Endothelial cell (in vitro differentiated cells): ENCODE measurements at regions not wholly inside any gene's neighbourhood (a gene's known extent, or its start where the extent isn't known, plus 50 kb on each side); places are given as distances from the start of the nearest gene placed in this dataset.

Source experiments
- DNase-seq: peaks from one replicate; pipeline ENCODE4 v3.0.0; 2021; ENCODE audit warnings: low spot score
- H3K27ac Mint-ChIP-seq: one replicate; pipeline ENCODE4 v1.8.0; 2021; ENCODE audit warnings: mixed read lengths, inconsistent platforms; ENCODE audit not compliant: unreplicated experiment
- H3K27me3 Mint-ChIP-seq: one replicate; pipeline ENCODE4 v1.8.0; 2021; ENCODE audit warnings: mild to moderate bottlenecking, moderate library complexity, mixed read lengths, inconsistent platforms; ENCODE audit not compliant: unreplicated experiment
- H3K36me3 Mint-ChIP-seq: one replicate; pipeline ENCODE4 v1.8.0; 2021; ENCODE audit warnings: mild to moderate bottlenecking, low read depth, mixed read lengths, inconsistent platforms; ENCODE audit not compliant: unreplicated experiment
- H3K4me1 Mint-ChIP-seq: one replicate; pipeline ENCODE4 v1.8.0; 2021; ENCODE audit warnings: mild to moderate bottlenecking, mixed read lengths, inconsistent platforms; ENCODE audit not compliant: unreplicated experiment
- H3K4me3 Mint-ChIP-seq: one replicate; pipeline ENCODE4 v1.8.0; 2021; ENCODE audit warnings: mild to moderate bottlenecking, mixed read lengths, inconsistent platforms; ENCODE audit not compliant: unreplicated experiment
- H3K9me3 Mint-ChIP-seq: one replicate; pipeline ENCODE4 v1.8.0; 2021; ENCODE audit warnings: mixed read lengths, inconsistent platforms; ENCODE audit not compliant: unreplicated experiment
- CTCF ChIP-seq: fragments of 200-600 bp; sonication (generic); IDR thresholded peaks from one replicate; pipeline ENCODE4 v1.5.0; 2021; ENCODE audit warnings: antibody characterized with exemption; ENCODE audit not compliant: unreplicated experiment

GRCh38 chrX:125507119-125507518 lies 187.4 kb downstream of the TEX13C start:
- no peaks in the 10 kb centered on the region for H3K27me3 Mint-ChIP-seq
- no peak for DNase-seq
- no peak for TF ChIP-seq CTCF

GRCh38 chrX:125520029-125520428 lies 200.4 kb downstream of the TEX13C start:
- Mint-ChIP-seq H3K27me3 (no peaks in the 10 kb centered on the region), H3K4me3 (no peak overlapping the region), H3K27ac (no peak overlapping the region), H3K9me3 (no peaks in the 10 kb centered on the region), H3K4me1 (no peaks in the 10 kb centered on the region), H3K36me3 (no peaks in the 10 kb centered on the region)
- TF ChIP-seq CTCF, result no peak
- no peak for DNase-seq

More at GRCh38 chrX:125507119-125507518, 187.4 kb downstream of the TEX13C start:
- Mint-ChIP-seq H3K4me3 (no peak overlapping the region), H3K9me3 (no peaks in the 10 kb centered on the region), H3K4me1 (no peaks in the 10 kb centered on the region), H3K36me3 (no peaks in the 10 kb centered on the region), H3K27ac (no peak overlapping the region)

GRCh38 chrX:125522752-125523151 lies 203.1 kb downstream of the TEX13C start:
- TF ChIP-seq CTCF, result no peak
- H3K36me3 Mint-ChIP-seq, result no peaks in the 10 kb centered on the region
- no peak overlapping the region for H3K4me3 Mint-ChIP-seq
- no peaks in the 10 kb centered on the region for H3K9me3 Mint-ChIP-seq
- DNase-seq, result no peak
- no peak overlapping the region for H3K27ac Mint-ChIP-seq
- no peaks in the 10 kb centered on the region for H3K27me3 Mint-ChIP-seq
- H3K4me1 Mint-ChIP-seq, result no peaks in the 10 kb centered on the region

- H3K36me3 Mint-ChIP-seq, result no peaks in the 10 kb centered on the region
These were observed 212.9 kb downstream of the TEX13C start for GRCh38 chrX:125532411-125533089.

More at GRCh38 chrX:125532411-125533089, 212.9 kb downstream of the TEX13C start:
- no peaks in the 10 kb centered on the region for H3K27me3 Mint-ChIP-seq
- no peak for TF ChIP-seq CTCF
- no peaks in the 10 kb centered on the region for H3K4me1 Mint-ChIP-seq
- no peak for DNase-seq
- no peak overlapping the region for H3K27ac Mint-ChIP-seq
- H3K4me3 Mint-ChIP-seq, result no peak overlapping the region
- no peaks in the 10 kb centered on the region for H3K9me3 Mint-ChIP-seq
